ENCODE measurements at regions not wholly inside any gene's neighbourhood (a gene's known extent, or its start where the extent isn't known, plus 50 kb on each side); places are given as distances from the start of the nearest gene placed in this dataset.

- H3K4me3 ChIP-seq (ENCODE audit: low read depth, low read length): no peak overlapping the region
- no peak for DNase-seq (ENCODE audit: low read depth)
- no peak for TF ChIP-seq CTCF (conservative IDR thresholded peaks at IDR 0.05; ENCODE audit: low read depth, low read length)
Measured at GRCh38 chr7:49433794-49434193, 339.6 kb upstream of the VWC2 start.

GRCh38 chr7:49434846-49435245, 338.6 kb upstream of the VWC2 start:
- no peak for TF ChIP-seq CTCF (conservative IDR thresholded peaks at IDR 0.05; ENCODE audit: low read depth, low read length)
- DNase-seq (ENCODE audit: low read depth): no peak
- no peak overlapping the region for H3K4me3 ChIP-seq (ENCODE audit: low read depth, low read length)

DNA sequence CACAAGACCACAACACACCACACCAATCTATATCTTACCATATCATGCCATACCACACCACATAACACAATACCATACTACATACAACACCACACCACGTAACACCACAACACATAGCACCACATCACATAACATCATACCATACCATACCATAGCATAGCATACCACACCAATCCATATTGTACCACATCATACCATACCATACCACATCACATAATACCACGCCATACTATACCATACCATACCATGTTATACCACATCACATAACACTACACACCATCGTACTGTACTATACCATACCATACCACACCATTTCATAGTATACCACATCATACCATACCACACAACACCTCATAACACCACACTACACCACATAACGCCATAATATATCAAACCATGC, 335.2 kb upstream of the VWC2 start:
- H3K4me3 ChIP-seq (ENCODE audit: low read depth, low read length): no peak overlapping the region
- DNase-seq (ENCODE audit: low read depth): no peak
- TF ChIP-seq CTCF (conservative IDR thresholded peaks at IDR 0.05; ENCODE audit: low read depth, low read length): no peak

GRCh38 chr7:49443515-49443914, 329.9 kb upstream of the VWC2 start:
- no peak overlapping the region for H3K4me3 ChIP-seq (ENCODE audit: low read depth, low read length)
- DNase-seq (ENCODE audit: low read depth): no peak
- TF ChIP-seq CTCF (conservative IDR thresholded peaks at IDR 0.05; ENCODE audit: low read depth, low read length): no peak

DNA sequence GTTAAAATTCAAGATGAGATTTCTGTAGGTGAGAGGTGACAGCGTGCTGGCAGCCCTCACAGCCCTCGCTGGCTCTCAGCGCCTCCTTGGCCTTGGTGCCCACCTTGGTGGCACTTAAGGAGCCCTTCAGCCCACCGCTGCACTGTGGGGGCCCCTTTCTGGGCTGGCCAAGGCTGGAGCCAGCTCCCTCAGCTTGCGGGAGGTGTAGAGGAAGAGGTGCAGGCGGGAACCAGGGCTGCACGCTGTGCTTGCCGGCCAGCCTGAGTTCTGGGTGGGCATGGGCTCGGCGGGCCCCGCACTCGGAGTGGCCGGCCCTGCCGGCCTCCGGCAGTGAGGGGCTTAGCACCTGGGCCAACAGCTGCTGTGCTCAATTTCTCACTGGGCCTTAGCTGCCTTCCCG, 320.0 kb upstream of the VWC2 start:
- DNase-seq (ENCODE audit: low read depth): no peak
- no peak overlapping the region for H3K4me3 ChIP-seq (ENCODE audit: low read depth, low read length)
- no peak for TF ChIP-seq CTCF (conservative IDR thresholded peaks at IDR 0.05; ENCODE audit: low read depth, low read length)

DNA sequence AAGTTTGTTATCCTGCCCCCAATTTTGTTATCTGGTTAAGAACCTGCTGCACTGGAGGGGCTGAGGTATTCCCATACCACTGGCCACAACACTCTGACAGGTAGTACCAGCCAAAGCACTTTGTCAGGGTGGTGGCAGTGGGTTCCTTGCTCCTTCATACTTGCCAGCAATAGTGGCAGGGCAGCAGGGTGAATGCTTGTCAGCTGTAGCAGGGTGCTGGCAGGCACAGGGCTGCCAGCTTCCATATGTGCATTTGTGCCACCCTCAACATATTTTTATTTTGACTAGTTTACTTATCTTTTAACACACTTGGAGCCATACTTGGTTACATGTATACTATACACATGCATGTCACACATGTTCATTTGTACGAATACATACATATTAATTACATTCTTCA, 294.0 kb upstream of the VWC2 start:
- no peak overlapping the region for H3K4me3 ChIP-seq (ENCODE audit: low read depth, low read length)
- DNase-seq (ENCODE audit: low read depth): no peak
- no peak for TF ChIP-seq CTCF (conservative IDR thresholded peaks at IDR 0.05; ENCODE audit: low read depth, low read length)

- TF ChIP-seq CTCF (conservative IDR thresholded peaks at IDR 0.05; ENCODE audit: low read depth, low read length): no peak
- no peak for DNase-seq (ENCODE audit: low read depth)
- no peak overlapping the region for H3K4me3 ChIP-seq (ENCODE audit: low read depth, low read length)
Measured at GRCh38 chr7:49479936-49480544, 293.4 kb upstream of the VWC2 start.

Data from epithelial cell of proximal tubule (primary cell).